ENCODE measurements at regions not wholly inside any gene's neighbourhood (a gene's known extent, or its start where the extent isn't known, plus 50 kb on each side); places are given as distances from the start of the nearest gene placed in this dataset.

DNA sequence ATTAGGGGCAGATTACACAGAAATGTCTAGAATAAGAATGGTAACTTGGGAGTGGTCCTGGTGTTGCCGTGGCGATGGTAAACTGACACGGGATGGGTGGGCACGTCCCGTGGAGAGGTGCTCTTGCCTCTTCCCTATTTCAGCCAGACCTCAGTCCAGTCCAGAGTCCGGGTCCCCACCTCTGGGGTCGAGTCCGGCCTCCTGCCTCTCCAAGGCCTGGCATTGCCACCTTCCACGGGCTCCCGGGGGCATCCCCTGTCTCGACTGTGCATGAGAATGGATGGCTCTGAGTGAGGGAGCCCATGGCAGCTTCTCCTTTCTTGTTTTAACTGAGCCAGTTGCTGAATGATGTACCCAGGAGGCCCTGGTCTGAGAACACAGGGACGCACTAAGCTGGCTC lies 142.3 kb downstream of the SOX1 start:
- in situ Hi-C loops (cut with MboI; ENCODE audit: low sequenced_read_pairs, unreplicated experiment), result no loop called here
- DNase-seq (ENCODE audit: low spot score), result no peak
- TF ChIP-seq, protein P1, sequence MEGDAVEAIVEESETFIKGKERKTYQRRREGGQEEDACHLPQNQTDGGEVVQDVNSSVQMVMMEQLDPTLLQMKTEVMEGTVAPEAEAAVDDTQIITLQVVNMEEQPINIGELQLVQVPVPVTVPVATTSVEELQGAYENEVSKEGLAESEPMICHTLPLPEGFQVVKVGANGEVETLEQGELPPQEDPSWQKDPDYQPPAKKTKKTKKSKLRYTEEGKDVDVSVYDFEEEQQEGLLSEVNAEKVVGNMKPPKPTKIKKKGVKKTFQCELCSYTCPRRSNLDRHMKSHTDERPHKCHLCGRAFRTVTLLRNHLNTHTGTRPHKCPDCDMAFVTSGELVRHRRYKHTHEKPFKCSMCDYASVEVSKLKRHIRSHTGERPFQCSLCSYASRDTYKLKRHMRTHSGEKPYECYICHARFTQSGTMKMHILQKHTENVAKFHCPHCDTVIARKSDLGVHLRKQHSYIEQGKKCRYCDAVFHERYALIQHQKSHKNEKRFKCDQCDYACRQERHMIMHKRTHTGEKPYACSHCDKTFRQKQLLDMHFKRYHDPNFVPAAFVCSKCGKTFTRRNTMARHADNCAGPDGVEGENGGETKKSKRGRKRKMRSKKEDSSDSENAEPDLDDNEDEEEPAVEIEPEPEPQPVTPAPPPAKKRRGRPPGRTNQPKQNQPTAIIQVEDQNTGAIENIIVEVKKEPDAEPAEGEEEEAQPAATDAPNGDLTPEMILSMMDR (IDR thresholded peaks at IDR 0.05; ENCODE audit: borderline replicate concordance, control extremely low read depth, extremely low read depth, insufficient read depth, missing control alignments), result no peak

DNA sequence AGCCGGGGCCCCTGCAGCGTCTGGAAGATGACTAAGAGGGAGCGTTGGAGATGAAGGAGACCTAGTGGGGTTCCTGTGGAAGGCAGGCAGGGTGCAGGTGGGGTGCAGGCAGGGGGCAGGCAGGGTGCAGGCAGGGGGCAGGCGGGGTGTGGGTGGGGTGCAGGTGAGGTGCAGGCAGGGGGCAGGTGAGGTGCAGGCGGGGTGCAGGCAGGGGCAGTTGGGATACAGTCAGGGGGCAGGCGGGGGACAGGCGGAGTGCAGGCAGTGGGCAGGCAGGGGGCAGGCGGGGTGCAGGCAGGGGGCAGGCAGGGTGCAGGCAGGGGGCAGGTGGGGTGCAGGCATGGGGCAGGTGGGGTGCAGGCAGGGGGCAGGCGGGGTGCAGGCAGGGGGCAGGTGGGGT lies 142.8 kb downstream of the SOX1 start:
- TF ChIP-seq, protein P1 (IDR thresholded peaks at IDR 0.05; ENCODE audit: borderline replicate concordance, control extremely low read depth, extremely low read depth, insufficient read depth, missing control alignments), result no peak
- no peak for DNase-seq (ENCODE audit: low spot score)
- in situ Hi-C loops (cut with MboI; ENCODE audit: low sequenced_read_pairs, unreplicated experiment), result no loop called here

DNA sequence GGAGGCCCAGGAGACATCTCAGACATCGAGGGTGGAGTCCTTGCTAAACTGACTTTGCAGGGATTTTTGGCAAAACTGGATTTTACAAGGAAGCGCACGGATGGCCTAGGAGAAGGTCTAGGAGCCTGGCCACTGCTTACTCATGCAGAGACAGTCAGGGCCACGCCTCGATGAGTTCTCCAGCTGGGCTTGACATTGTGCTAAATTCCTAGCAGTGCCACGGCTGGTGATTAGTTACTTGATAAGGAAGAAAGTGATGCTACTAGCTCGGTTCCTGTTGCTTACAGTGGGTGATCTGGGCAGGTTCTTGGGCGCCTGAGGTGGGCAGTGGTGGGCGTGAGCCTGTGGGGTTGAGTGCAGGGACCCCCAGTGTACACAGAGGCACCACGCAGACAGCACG lies 143.4 kb downstream of the SOX1 start:
- DNase-seq (ENCODE audit: low spot score), result no peak
- in situ Hi-C loops (cut with MboI; ENCODE audit: low sequenced_read_pairs, unreplicated experiment), result no loop called here
- TF ChIP-seq, protein P1 (IDR thresholded peaks at IDR 0.05; ENCODE audit: borderline replicate concordance, control extremely low read depth, extremely low read depth, insufficient read depth, missing control alignments), result no peak

DNA sequence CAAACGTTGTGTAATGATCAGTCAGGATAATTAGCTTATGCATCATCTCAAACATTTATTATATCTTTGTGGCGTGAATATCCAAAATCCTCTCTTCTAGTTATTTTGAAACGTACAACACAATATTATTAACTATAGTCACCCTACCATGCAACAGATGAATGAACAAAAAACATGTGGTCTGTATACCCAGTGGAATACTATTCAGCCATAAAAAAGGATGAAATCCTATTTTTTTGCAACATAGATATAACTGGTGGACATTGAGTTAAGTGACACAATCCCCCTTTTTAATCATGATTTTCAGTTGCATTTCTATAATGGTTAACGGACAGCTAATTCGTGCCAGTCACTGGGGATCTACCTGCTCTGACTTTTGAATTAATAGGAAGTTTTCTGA lies 145.6 kb downstream of the SOX1 start:
- TF ChIP-seq, protein P1 (IDR thresholded peaks at IDR 0.05; ENCODE audit: borderline replicate concordance, control extremely low read depth, extremely low read depth, insufficient read depth, missing control alignments), result no peak
- in situ Hi-C loops (cut with MboI; ENCODE audit: low sequenced_read_pairs, unreplicated experiment), result no loop called here
- no peak for DNase-seq (ENCODE audit: low spot score)

DNA sequence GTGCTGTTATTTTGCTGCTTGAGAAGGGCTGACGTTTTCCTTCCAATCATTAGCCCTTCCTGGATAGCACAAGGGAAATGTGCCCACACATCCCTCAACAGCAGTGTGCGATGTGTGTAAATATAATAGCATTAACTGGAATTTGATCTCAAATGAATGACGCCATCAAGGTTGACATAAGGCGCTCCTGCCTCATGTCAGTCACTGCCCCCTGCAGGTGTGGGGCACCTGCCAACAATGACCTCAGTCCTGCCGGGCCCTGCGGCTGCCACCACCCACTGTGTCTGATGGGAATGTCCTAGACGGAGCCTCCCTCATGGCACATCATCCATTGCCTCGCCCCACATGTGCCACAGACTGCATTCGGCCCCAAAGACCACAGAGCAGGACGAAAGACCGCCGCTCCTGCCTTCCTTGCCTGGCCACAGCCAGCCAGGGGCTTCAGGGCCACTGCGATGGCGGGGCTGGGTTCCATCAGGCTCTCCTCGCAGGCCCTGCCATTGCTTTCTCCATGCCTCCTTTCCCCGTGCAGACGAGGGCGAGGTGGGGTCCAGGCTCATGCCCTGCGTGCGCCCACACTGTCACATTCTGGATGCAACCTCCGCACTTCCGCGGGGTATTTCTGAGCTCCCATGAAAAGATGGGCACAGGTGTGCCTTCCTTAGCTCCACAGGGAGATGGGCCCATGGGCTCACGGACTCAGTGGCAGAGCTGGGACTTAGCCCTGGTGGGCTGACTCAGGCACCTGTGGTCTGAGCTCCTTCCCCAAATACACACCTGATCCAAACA lies 146.7 kb downstream of the SOX1 start:
- in situ Hi-C loops (cut with MboI; ENCODE audit: low sequenced_read_pairs, unreplicated experiment), result no loop called here
- no peak for DNase-seq (ENCODE audit: low spot score)
- TF ChIP-seq, protein P1 (IDR thresholded peaks at IDR 0.05; ENCODE audit: borderline replicate concordance, control extremely low read depth, extremely low read depth, insufficient read depth, missing control alignments), result no peak

DNA sequence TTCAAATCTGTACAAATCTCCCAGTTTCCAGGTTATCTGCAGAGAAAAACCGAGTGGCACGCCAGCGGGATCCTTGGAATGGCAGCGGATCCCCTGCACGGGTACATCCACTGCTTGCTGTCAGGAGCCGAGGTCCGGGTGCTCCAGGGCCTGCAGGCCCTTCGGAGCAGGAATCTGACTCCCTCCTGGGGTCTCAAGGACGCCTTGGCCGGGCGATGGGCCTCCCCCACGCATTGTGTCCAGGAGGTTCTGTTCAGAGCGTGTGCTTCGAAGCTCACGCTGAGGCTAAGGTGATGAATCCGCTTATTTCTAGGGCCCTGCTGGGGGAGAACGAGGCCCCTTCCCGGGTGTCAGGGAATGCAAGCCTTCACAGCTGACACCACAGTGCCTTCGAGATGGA lies 148.9 kb downstream of the SOX1 start:
- TF ChIP-seq, protein P1 (IDR thresholded peaks at IDR 0.05; ENCODE audit: borderline replicate concordance, control extremely low read depth, extremely low read depth, insufficient read depth, missing control alignments), result no peak
- DNase-seq (ENCODE audit: low spot score), result no peak
- in situ Hi-C loops (cut with MboI; ENCODE audit: low sequenced_read_pairs, unreplicated experiment), result no loop called here

Data from GM13976 (cell line).